ENCODE measurements at regions not wholly inside any gene's neighbourhood (a gene's known extent, or its start where the extent isn't known, plus 50 kb on each side); places are given as distances from the start of the nearest gene placed in this dataset.

- TF ChIP-seq, protein P1, sequence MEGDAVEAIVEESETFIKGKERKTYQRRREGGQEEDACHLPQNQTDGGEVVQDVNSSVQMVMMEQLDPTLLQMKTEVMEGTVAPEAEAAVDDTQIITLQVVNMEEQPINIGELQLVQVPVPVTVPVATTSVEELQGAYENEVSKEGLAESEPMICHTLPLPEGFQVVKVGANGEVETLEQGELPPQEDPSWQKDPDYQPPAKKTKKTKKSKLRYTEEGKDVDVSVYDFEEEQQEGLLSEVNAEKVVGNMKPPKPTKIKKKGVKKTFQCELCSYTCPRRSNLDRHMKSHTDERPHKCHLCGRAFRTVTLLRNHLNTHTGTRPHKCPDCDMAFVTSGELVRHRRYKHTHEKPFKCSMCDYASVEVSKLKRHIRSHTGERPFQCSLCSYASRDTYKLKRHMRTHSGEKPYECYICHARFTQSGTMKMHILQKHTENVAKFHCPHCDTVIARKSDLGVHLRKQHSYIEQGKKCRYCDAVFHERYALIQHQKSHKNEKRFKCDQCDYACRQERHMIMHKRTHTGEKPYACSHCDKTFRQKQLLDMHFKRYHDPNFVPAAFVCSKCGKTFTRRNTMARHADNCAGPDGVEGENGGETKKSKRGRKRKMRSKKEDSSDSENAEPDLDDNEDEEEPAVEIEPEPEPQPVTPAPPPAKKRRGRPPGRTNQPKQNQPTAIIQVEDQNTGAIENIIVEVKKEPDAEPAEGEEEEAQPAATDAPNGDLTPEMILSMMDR (IDR thresholded peaks at IDR 0.05 in 2 of 3, conservative IDR thresholded peaks at IDR 0.05 in 1 of 3; ENCODE audit: control insufficient read depth in 2 of 3, extremely low read depth in 1 of 3, insufficient read depth in 1 of 3, low read depth in 3 of 3, low read length in 3 of 3), result no peak
- TF ChIP-seq POLR2A (IDR thresholded peaks at IDR 0.05; ENCODE audit: low read depth, low read length), result no peak
These were observed 63.4 kb upstream of the CSF1 start for GRCh38 chr1:109847251-109847650.

Data from GM12878 (cell line).